ENCODE measurements at regions not wholly inside any gene's neighbourhood (a gene's known extent, or its start where the extent isn't known, plus 50 kb on each side); places are given as distances from the start of the nearest gene placed in this dataset.
"Not testable (repeated sequence)": the region's sequence is repeated elsewhere in the genome, so short reads cannot be mapped to it uniquely, and the experiment has no call there.

DNA sequence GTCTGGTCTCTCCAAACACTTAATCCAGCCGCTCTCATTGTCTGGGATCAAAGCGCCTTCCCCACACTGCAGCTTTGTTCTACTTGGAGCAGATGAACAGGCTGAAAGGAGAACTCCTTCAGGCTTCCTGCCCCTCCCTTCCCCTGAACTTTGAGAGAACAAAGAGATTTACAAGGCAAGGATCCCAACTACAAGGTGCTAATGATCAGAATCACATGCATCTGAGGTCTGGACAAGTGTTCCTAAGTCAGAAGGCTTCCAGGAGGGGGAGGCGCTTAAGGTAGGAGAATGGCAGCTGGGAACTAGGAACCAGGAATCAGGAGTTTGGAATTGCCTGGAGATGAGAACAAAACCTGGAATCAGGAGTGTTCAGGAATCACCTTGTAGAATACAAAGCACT lies 606.3 kb upstream of the CDH11 start:
- DNase-seq (ENCODE audit: low spot score), result peak; percentile 33

DNA sequence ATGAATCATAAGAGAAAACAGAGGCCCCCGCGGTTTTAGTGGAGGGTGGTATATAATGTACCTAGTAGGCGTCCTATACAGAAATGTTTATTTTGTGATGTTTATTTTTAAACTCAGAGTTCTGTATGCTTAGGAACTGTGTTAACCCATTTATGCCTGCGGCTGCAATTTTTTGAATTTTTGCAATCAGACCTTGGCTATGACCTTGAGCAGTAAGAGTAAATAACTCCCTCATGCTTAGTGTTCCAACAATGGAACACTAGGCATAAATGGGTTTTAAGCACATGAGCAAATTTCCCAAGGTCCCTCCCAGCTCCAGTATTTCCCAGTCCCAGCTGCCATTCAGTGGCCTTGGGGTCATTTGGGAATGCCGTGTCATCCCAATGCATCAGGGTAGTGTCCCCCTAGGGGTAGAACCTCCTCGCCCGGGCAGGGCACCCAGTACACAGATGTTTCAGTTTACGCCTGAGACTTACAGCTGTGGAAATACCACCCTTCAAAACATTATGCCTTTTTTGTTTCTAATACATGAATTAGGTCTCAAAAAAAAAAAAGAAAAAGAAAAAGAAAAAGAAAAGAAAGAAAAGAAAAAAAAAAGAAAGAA lies 605.8 kb upstream of the CDH11 start:
- no peak for DNase-seq (ENCODE audit: low spot score)

DNA sequence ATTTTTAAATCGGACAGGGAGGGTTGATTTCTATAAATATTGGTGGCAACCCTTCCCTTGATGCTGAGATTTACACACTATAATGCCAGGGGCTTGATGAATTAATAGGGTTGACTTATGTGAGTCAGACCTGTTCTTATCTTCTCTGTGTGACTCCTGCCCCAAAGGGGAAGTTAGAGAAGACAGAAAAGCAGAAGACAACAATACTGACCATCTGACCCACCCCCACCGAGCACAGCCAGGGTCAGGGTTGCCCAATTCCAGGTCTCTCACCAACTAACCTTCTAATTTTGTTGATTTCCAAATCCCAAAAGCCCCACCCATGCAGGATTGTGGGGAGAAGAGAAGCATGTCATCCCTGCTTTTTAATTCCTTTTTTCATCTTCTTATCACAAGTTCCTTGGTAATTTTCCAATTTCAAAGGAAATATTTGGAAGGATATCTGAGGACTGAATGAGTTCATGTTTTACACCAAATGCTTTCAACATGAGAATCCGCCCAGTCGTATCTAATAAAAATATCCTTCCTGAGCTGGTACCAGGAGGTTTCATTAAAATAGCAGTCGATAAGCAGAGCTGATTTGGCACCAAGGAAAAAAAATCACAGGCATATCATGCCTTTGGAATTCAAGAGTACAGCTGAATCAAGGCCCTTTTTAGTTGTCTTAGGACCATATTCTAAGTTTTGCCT lies 603.4 kb upstream of the CDH11 start:
- no peak for DNase-seq (ENCODE audit: low spot score)

DNA sequence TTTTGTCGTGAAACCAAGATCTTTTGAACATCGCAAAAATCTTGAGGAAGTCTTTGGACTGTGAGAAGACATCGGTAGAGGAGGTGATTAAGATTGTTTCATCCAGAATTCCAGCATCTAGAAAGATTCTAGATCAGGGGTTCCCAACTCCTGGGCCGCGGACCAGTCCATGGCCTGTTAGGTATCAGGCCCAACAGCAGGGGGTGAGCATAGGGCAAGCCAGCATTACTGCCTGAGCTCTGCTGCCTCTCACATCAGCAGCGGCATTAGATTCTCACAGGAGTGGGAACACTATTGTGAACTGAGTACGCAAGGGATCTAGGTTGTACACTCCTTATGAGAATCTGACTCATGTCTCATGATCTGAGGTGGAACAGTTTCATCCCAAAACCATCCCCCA lies 600.6 kb upstream of the CDH11 start:
- no peak for DNase-seq (ENCODE audit: low spot score)

DNA sequence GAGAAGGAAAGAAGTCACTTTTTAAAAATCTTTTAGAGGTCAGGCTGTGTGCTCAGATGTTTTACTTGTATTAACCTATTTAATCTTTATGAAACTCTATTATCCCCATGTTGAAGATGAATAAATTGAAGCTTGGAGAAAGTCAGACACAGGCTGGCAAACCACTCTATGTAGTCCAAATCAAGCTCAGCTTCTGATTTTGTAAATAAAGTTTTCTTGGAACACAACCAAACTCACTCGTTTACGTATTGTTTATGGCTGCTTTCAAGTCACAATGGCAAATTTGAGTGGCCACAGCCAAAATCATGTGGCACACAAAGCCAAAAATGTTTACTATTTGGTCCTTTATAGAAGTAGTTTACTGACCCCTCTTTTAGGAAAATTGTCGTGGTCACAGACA lies 596.0 kb upstream of the CDH11 start:
- DNase-seq (ENCODE audit: low spot score), result no peak

DNA sequence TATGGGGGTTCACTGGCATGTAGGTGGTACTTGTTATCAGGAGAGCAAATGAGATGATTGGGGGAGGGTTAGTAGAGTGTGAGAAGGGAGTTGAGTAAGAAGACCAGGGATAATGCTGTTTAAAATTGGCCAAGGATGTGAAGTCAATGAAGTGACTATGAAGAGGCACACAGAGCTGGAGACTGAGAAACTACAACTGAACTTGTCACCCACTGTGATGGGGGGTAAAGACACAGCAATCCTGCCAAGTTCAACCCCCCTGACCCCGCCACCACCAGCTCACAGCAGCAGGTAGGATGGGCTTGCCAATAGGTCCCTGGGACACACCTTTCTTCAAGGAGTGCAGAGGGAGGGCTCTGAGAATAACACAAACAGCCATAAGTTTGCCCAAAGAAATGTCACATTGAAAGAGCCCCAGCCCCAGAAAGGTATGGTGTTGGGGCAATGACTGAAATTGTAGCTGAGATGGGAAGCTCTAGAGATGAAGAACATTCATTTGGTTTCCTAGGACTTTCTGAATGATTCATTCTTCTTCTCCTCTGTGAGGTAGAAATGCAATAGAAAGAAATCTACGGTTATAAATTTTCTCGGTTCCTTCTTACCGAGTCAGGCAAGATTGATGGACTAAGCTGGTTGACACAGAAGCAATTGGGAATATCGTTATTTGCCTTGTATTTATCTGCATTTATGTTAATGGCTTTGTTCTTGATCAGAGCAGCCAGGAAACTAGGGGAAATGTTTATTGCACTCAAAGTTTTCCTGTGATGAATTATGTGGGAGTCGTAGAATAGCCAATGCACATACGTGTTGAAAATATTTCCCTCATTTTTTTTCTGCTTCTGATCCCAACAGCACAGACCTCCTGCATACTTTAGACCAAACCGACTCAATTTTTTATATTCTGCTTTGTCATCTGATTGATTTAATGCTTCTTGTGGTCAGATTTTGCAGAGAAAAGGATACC lies 595.2 kb upstream of the CDH11 start:
- no peak for DNase-seq (ENCODE audit: low spot score)

DNA sequence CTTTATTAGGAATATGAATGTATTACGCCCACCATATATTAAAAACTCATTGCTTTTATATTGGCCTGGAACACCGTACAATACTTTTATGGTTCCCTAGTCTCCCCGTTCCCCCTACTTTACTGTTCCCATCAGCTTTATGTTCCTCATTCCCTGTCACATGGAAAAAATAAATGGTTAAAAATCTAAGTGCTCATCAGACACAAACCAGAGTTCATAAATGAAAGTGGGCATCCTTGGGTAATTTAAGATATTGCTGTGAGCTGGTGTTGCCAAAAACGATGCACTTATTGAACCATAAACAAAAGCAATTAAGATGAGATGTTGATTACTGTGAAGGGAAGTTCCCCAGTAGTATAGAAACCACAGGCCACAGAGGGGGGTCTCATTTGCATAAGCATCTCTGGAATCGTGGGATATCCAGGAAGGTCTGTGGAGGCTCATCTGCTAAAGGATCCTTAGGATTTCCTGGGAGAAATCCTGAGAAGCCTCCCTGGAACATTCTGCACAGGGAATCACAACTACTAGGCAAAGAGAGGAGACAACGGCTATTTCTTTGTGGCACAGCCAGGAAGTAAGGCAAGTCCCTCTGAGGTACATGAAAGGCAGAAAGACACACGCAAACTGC lies 591.4 kb upstream of the CDH11 start:
- DNase-seq (ENCODE audit: low spot score), result peak; percentile 17

DNA sequence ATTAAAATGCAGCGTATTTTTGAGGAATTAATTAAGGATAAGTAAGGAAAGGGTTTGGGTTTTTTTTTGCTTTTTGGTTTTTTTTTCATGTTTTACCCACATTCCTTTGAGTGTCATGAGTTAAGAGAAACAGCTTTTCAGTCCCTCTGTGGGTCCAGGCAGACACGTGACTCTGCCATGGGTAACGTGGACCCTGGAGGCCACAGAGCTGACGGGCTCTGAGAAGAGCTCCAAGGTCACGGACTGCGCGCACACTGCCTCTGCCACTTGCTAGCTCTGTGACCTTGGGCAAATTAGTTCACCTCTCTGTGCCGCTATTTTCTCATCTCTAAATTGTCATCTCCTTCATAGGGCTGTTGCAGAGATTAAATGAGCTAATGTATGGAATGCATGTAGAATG lies 588.2 kb upstream of the CDH11 start:
- no peak for DNase-seq (ENCODE audit: low spot score)

DNA sequence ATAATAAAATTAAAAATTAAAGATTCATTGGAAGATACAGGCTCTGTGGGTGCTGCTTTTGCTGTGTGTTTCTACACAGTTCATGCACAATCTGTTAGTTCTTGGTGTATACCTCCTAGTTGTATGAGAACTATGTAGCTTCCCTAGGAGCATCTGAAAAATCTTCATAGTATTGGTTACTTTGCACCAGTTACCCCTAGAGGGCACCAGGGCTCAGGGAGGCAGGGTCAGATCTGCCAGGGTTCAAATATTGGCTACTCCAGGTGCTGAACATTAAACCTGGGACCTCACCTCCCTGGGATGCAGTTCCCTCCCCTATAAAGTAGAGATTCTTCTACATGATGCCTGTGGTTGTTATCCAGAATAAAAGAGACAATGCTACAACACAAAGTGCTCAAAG lies 583.0 kb upstream of the CDH11 start:
- no peak for DNase-seq (ENCODE audit: low spot score)

DNA sequence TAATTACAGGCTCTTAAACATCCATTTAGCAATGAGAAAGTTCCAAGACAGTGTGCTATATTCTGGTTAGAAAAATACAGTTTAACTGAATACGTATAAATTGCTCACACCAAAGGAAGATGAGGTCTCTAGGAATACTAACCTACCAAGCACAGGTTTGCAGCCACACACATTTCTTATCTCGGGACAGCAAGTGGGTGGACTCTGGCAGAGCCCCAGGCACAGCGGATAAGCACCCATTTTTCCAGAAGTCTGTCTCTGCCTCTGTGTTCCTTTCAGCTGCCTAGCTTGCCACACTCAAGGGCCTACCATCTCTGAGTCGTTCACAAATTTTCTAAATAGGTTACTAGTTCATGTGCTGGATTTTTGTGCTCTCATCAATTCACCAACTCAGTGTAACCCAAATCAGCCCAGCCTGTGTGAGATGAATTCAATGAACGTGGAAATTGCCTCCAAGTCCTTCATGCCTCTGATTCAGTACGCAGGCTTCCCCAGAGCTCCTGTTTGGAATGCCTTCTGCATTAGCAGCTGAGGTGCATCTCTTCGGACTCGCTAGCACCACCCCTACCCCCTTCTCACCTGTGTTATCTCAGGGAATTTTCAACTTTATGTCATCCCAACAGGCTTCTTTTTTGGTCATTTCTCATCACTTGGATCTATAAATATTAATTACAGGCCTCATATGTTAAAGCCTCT lies 581.0 kb upstream of the CDH11 start:
- DNase-seq (ENCODE audit: low spot score), result no peak

DNA sequence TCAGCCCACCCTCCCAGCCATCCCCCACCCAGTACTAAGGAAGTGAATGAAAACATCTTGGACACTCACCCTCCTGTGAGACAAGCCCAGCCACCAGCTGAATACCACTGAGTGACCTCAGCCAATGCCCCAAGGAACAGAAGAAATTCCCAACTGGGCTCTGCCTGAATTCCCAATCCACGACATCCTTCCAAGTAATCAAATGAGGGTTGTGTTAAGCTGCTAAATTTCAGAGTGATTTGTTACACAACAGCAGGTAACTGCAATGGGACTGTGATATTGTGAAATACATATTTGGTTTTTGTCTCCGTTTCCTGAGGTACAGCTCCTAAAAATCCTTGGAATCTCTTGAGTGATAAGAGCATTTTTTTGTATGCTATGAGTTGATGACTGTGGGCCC lies 578.7 kb upstream of the CDH11 start:
- DNase-seq (ENCODE audit: low spot score), result no peak

DNA sequence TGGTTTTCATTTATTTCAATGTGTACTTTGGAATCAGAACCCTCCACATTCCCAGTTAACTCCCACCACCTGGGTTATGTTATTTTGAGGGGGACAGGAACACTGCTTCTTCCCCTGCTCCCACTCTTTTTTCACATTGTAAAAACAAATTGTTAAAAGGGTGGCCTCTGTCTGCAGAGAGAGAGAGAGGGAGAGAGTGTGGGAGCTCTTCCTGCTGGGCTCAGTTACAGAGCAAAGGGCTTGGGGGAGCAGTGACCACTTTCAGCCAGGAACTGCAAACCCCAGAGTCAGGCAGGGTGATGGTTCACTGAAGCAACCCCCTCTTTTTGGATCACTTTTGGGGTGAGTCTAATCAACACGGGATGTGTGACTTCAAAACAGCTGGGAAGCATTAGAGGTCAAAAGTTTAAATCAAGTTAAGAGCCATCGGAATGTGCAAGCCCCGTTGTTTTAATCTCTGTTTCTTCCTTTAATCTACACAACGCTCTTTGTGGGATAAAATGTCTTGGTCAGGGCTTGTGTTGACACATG lies 577.0 kb upstream of the CDH11 start:
- no peak for DNase-seq (ENCODE audit: low spot score)

DNA sequence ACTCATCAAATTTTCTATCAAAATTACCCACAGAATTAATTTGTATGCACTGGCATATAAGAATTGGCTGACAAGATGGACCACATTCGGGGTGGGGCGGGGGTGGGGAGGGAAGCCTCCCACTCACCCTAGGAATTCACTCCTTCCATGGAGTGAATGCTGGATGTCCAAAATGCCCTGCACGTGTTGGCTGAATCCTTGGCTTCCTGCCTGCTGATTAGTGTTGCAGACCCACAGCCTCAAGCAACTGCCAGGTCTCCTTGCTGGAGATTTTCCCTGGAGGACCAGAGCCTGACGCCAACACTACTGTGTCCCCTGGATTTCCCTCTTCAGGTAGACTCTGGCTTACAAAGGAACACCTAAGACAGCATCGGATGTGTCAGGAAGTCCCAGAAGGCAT lies 575.7 kb upstream of the CDH11 start:
- no peak for DNase-seq (ENCODE audit: low spot score)

DNA sequence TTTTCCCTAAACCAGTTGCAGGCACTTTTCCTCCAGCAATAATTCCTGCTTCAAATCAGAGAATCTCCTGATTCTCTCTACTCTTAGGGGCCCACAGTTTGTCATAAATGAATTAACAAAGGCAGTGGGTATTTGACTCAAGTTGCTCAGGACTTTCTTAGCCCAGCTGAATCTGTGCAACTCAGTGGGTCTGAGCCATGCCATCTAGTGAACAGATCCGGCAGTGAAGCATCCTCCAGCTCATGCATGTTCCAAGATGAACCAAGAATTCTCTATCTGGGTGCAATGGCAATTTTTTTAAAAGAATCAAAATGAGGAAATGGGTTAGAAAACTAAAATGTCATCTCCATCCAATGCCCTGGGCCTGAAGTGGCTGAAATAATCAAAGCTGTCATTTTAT lies 575.2 kb upstream of the CDH11 start:
- no peak for DNase-seq (ENCODE audit: low spot score)

DNA sequence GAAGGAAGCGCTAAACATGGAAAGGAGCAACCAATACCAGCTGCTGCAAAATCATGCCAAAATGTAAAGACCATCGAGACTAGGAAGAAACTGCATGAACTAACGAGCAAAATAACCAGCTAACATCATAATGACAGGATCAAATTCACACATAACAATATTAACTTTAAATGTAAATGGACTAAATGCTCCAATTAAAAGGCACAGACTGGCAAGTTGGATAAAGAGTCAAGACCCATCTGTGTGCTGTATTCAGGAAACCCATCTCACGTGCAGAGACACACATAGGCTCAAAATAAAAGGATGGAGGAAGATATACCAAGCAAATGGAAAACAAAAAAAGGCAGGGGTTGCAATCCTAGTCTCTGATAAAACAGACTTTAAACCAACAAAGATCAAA lies 570.0 kb upstream of the CDH11 start:
- not testable (repeated sequence) for DNase-seq (ENCODE audit: low spot score)

DNA sequence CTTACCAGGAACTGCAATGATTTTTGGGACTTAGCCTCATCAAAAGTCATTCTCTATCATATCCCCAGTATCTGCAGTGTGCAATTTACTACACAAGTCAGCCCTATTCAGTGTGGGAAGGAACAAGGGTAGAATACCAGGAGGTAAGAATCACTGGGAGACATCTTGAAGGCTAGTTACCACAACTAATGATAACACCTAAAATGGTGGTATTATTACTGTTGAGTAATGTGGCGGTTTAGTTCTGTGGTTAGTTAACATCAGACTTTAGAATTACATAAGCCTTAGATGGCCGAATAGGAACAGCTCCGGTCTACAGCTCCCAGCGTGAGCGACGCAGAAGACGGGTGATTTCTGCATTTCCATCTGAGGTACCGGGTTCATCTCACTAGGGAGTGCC lies 567.9 kb upstream of the CDH11 start:
- no peak for DNase-seq (ENCODE audit: low spot score)

DNA sequence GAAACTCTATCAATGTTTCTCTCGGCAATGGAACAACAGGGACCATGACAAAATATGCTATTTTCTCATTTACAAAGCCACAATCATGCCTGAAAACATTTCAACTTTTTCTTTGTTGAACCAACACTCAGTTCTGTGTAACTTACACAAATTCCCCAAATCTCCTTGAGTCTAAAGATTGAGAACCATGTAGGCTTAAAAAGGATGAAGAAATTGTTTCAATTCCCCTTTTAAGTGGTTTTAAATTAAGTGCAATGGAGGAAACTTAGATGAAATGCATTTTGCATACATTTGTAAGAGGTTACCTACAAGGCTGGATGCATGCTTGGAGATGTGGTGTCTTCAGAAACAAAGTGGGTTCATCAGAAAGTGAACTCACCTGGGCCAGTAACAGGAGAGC lies 566.4 kb upstream of the CDH11 start:
- DNase-seq (ENCODE audit: low spot score), result no peak

DNA sequence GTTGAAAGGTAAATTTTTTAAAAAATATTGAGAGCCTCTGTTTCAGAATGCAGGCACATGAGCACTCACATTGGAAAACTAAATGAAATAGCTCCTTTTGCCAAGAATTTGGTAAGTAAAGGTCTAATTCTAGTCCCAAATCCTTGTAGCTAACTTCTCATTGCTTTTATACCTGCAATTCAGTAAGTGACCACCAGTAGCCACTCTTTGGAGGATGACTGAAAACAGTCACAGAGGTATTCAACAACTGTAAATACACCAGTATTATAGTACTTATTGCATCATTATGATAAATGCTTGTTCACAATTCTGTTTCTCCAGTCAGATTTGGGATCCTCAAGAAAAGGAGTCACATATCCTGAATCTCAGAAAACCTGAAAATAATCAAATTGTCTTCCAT lies 562.4 kb upstream of the CDH11 start:
- DNase-seq (ENCODE audit: low spot score), result no peak

DNA sequence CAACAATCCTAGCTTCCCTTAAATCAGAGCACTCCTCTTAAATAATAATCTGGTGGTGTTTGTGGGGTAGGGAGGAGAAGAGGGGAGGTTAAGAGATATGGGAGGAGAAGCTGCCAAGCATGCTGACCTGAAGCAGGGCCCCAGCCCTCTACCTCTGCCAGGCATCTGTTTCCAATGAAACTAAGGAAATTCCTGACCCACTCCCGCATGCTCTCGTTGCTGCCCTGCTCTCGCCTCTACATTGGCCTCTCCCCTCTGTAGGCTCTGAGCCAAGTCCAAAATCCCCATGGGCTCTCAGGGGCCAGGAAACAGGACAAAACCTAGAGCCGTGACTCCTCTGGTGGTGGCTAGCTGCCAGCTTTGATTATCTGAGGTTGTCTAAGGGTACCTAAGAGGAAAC lies 559.5 kb upstream of the CDH11 start:
- no peak for DNase-seq (ENCODE audit: low spot score)

DNA sequence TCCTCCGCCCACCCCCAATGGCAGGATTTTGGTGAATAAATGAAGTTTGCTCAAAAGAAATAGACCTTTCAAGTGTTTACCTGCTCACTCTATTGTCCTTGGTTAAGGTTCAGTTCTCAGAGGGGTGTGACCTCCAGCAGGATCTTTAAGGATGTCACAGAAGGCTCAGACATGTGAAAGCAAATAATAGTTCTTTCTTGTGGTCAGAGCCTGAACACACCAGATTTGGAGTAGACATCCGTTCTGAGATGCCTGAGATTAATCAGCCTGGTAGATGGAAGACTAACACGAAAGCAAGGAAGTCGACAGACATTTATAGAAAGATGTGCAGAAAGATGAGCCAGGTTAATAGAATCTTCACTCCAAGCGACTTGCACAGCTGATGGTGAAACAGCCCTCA lies 557.9 kb upstream of the CDH11 start:
- DNase-seq (ENCODE audit: low spot score), result no peak

DNA sequence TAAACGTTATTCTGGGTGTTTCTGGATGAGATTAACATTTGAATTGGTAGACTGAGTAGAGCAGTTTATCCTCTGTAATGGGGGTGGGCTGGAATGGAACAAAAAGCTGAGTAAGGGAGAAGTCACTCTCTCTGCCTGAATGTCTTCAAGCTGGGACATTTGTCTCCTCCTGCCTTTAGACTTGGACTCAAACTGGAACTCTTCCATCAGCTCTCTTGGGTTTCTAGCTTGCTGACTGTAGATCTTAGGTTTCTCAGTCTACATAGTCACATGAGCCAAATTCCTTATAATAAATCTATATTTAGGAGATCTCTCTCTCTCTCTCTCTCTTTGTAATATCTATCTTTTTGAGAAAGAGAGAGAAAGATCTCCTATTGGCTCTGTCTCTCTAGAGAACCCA lies 553.3 kb upstream of the CDH11 start:
- DNase-seq (ENCODE audit: low spot score), result no peak

DNA sequence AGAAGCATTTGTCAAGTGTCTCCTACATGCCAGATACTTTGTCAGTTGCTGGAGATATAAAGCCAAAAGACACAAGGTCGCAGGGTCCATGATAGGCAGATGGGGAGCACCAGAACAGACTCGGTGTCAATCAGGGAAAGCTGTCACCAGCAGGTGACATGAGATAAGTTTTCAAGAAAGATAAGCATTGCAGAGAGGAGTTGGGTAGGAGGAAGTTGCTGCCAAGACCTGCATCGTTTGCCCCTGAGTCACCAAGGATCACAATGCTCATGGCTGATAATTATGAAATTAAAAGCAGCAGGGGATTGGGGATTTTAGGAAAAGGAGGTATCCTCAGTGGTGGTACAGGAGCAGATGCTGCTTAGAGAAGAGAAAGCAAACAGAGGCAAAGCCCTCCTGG lies 551.1 kb upstream of the CDH11 start:
- no peak for DNase-seq (ENCODE audit: low spot score)
